CD4-positive, CD25-positive, alpha-beta regulatory T cell (primary cell): ENCODE measurements at regions not wholly inside any gene's neighbourhood (a gene's known extent, or its start where the extent isn't known, plus 50 kb on each side); places are given as distances from the start of the nearest gene placed in this dataset.
"Not testable (repeated sequence)": the region's sequence is repeated elsewhere in the genome, so short reads cannot be mapped to it uniquely, and the experiment has no call there.

Experiments used
- ATAC-seq, 2 donors: fragments of 150-1000 bp; cut with Tn5 transposase; one replicate each; pipeline ENCODE4 v1.10.0; 2021; ENCODE audit warnings: low read depth in 2 of 2, moderate number of reproducible peaks in 2 of 2, moderate library complexity in 1 of 2
- DNase-seq, 3 donors: peaks; one replicate each; pipeline versions ENCODE4 v3.0.0 to v3.0.0-alpha.2; 2012 to 2022; ENCODE audit warnings: mixed read lengths in 1 of 3
- H3K27ac ChIP-seq: one replicate; pipeline ENCODE4 v1.7.0; 2013; ENCODE audit warnings: mild to moderate bottlenecking, low read length; ENCODE audit not compliant: insufficient read depth, poor library complexity, severe bottlenecking
- H3K27me3 ChIP-seq: one replicate; pipeline ENCODE4 v1.7.0; 2013; ENCODE audit warnings: low read length; ENCODE audit not compliant: control insufficient read depth, insufficient read depth
- H3K36me3 ChIP-seq: one replicate; pipeline ENCODE4 v1.7.0; 2013; ENCODE audit warnings: mild to moderate bottlenecking, low read length, moderate library complexity; ENCODE audit not compliant: control insufficient read depth, insufficient read depth
- H3K4me1 ChIP-seq: 2 replicates; pipeline ENCODE4 v1.7.0; 2013; ENCODE audit warnings: mild to moderate bottlenecking, low read length; ENCODE audit not compliant: insufficient read depth, control insufficient read depth, poor library complexity, severe bottlenecking
- H3K4me3 ChIP-seq: one replicate; pipeline ENCODE4 v1.7.0; 2013; ENCODE audit warnings: low read depth, mild to moderate bottlenecking, low read length, moderate library complexity
- H3K9me3 ChIP-seq, 2 experiments: 1 replicate in 1 of 2; 2 replicates in 1 of 2; pipeline ENCODE4 v1.7.0; 2013; ENCODE audit warnings: low read length in 2 of 2, mild to moderate bottlenecking in 1 of 2, moderate library complexity in 1 of 2; ENCODE audit not compliant: control insufficient read depth in 2 of 2
- H3K27ac Mint-ChIP-seq, 3 donors: one replicate each; pipeline ENCODE4 v1.8.0; 2020 to 2022; ENCODE audit warnings: mild to moderate bottlenecking in 3 of 3, mixed read lengths in 3 of 3, moderate library complexity in 2 of 3
- H3K27me3 Mint-ChIP-seq: one replicate; pipeline ENCODE4 v1.8.0; 2022; ENCODE audit warnings: mild to moderate bottlenecking, mixed read lengths
- H3K36me3 Mint-ChIP-seq: one replicate; pipeline ENCODE4 v1.8.0; 2020; ENCODE audit warnings: mixed read lengths
- H3K4me1 Mint-ChIP-seq, 4 donors: one replicate each; pipeline ENCODE4 v1.8.0; 2020 to 2022; ENCODE audit warnings: mixed read lengths in 4 of 4, mild to moderate bottlenecking in 1 of 4
- H3K4me3 Mint-ChIP-seq, 4 donors: one replicate each; pipeline ENCODE4 v1.8.0; 2020 to 2022; ENCODE audit warnings: mild to moderate bottlenecking in 4 of 4, mixed read lengths in 4 of 4, moderate library complexity in 3 of 4
- H3K9me3 Mint-ChIP-seq, 7 donors: one replicate each; pipeline ENCODE4 v1.8.0; 2020 to 2022; ENCODE audit warnings: mixed read lengths in 7 of 7, mild to moderate bottlenecking in 3 of 7, moderate library complexity in 2 of 7

DNA sequence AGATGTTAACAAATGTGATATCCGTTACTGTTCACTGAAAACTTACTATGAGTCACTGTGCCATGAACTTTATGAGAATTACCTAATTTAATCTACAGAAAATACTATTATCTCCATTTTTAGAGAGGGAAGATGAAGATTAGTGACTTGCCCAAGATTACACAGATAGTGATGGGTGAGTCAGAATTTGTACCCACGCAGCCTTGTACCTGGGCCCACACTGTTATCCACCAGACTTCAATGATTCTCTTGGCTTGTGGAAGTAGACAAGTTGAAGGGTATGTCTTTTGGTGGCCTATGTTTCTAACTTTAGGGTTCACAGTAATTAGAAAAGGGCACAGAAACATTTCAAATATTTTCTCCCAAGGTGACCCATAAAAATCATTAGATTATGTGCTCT, 472.5 kb upstream of the NR3C2 start:
- ATAC-seq (no peak), DNase-seq (no peak)
- peaks cover 0 to 4% (median 0%) of the 10 kb centered on the region in 7 donors for H3K9me3 Mint-ChIP-seq
- Histone ChIP-seq H3K9me3 (no peaks in the 10 kb centered on the region), H3K4me1 (no peaks in the 10 kb centered on the region), H3K4me3 (no peak overlapping the region), H3K36me3 (no peaks in the 10 kb centered on the region), H3K27ac (no peak overlapping the region), H3K27me3 (no peaks in the 10 kb centered on the region)
- H3K4me3 Mint-ChIP-seq = no peak overlapping the region
- H3K27ac Mint-ChIP-seq = no peak overlapping the region
- H3K4me1 Mint-ChIP-seq = no peaks in the 10 kb centered on the region
- no peaks in the 10 kb centered on the region for H3K27me3 Mint-ChIP-seq
- H3K36me3 Mint-ChIP-seq = no peaks in the 10 kb centered on the region

DNA sequence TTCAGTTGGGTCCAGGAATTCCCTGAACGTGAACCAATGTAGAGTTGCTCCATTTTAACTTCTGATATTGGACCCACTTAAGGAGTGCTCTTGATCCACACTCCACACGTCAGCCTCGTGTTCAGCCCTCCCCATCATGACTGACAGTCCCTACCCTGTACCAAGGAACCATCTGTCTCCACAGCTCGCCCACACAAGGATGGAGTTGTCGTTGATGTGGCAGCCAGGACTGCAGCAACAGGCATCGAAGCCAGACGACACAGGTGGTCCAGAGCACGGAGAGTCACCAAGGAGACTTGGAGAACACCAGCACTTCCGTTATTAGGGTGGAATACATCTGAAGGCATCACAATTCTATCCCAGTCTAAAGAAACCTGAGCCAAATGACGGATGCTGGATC, 472.1 kb upstream of the NR3C2 start:
- Mint-ChIP-seq H3K27ac (no peak overlapping the region), H3K4me3 (no peak overlapping the region), H3K9me3 (peaks cover 0 to 4% (median 0%) of the 10 kb centered on the region in 7 donors), H3K4me1 (no peaks in the 10 kb centered on the region), H3K36me3 (no peaks in the 10 kb centered on the region), H3K27me3 (no peaks in the 10 kb centered on the region)
- Histone ChIP-seq H3K4me1 (no peaks in the 10 kb centered on the region), H3K27ac (no peak overlapping the region), H3K36me3 (no peaks in the 10 kb centered on the region), H3K4me3 (no peak overlapping the region), H3K27me3 (no peaks in the 10 kb centered on the region), H3K9me3 (no peaks in the 10 kb centered on the region)
- ATAC-seq (no peak), DNase-seq (no peak)

GRCh38 chr4:148903388-148903787, 461.2 kb upstream of the NR3C2 start:
- ATAC-seq = no peak
- Histone ChIP-seq H3K27ac (no peak overlapping the region), H3K4me3 (no peak overlapping the region), H3K9me3 (peaks cover 0 to 4% of the 10 kb centered on the region in 2 experiments), H3K27me3 (no peaks in the 10 kb centered on the region), H3K4me1 (no peaks in the 10 kb centered on the region), H3K36me3 (no peaks in the 10 kb centered on the region)
- no peak for DNase-seq
- H3K27me3 Mint-ChIP-seq = no peaks in the 10 kb centered on the region
- no peak overlapping the region for H3K27ac Mint-ChIP-seq
- H3K4me1 Mint-ChIP-seq = no peaks in the 10 kb centered on the region
- H3K36me3 Mint-ChIP-seq = peaks cover 4% of the 10 kb centered on the region
- no peak overlapping the region for H3K4me3 Mint-ChIP-seq
- H3K9me3 Mint-ChIP-seq = peaks cover 0 to 11% (median 3%) of the 10 kb centered on the region in 7 donors

GRCh38 chr4:148901075-148901705, 459.0 kb upstream of the NR3C2 start:
- H3K4me1 Mint-ChIP-seq = no peaks in the 10 kb centered on the region
- H3K36me3 ChIP-seq = no peaks in the 10 kb centered on the region
- peaks cover 0 to 11% of the 10 kb centered on the region in 2 experiments for H3K9me3 ChIP-seq
- no peak overlapping the region for H3K4me3 ChIP-seq
- no peak for ATAC-seq
- H3K27me3 ChIP-seq = no peaks in the 10 kb centered on the region
- DNase-seq = no peak
- no peak overlapping the region for H3K27ac Mint-ChIP-seq
- H3K27me3 Mint-ChIP-seq = no peaks in the 10 kb centered on the region
- H3K4me1 ChIP-seq = no peaks in the 10 kb centered on the region
- H3K9me3 Mint-ChIP-seq = peaks cover 0 to 24% (median 4%) of the 10 kb centered on the region in 7 donors
- peaks cover 5% of the 10 kb centered on the region for H3K36me3 Mint-ChIP-seq
- H3K4me3 Mint-ChIP-seq = no peak overlapping the region
- no peak overlapping the region for H3K27ac ChIP-seq

GRCh38 chr4:148898139-148898538, 455.9 kb upstream of the NR3C2 start:
- not testable (repeated sequence) for H3K27me3 Mint-ChIP-seq, H3K27ac ChIP-seq, ATAC-seq, DNase-seq, H3K4me1 Mint-ChIP-seq, H3K4me3 Mint-ChIP-seq, H3K36me3 ChIP-seq, H3K4me3 ChIP-seq, H3K36me3 Mint-ChIP-seq, H3K27me3 ChIP-seq, H3K4me1 ChIP-seq, H3K27ac Mint-ChIP-seq
- peaks cover 0 to 11% of the 10 kb centered on the region in 2 experiments for H3K9me3 ChIP-seq
- H3K9me3 Mint-ChIP-seq = peaks cover 2 to 24% (median 5%) of the 10 kb centered on the region in 7 donors

- Mint-ChIP-seq H3K27ac (no peak overlapping the region), H3K27me3 (no peaks in the 10 kb centered on the region), H3K4me3 (no peak overlapping the region), H3K9me3 (peaks cover 0 to 12% (median 7%) of the 10 kb centered on the region in 7 donors), H3K36me3 (no peaks in the 10 kb centered on the region), H3K4me1 (no peaks in the 10 kb centered on the region)
- H3K27ac ChIP-seq = no peak overlapping the region
- DNase-seq (no peak), ATAC-seq (no peak)
- no peaks in the 10 kb centered on the region for H3K36me3 ChIP-seq
- H3K4me1 ChIP-seq = no peaks in the 10 kb centered on the region
- H3K4me3 ChIP-seq = no peak overlapping the region
- peaks cover 0 to 4% of the 10 kb centered on the region in 2 experiments for H3K9me3 ChIP-seq
- no peaks in the 10 kb centered on the region for H3K27me3 ChIP-seq
These were observed 450.9 kb upstream of the NR3C2 start for GRCh38 chr4:148893095-148893494.

DNA sequence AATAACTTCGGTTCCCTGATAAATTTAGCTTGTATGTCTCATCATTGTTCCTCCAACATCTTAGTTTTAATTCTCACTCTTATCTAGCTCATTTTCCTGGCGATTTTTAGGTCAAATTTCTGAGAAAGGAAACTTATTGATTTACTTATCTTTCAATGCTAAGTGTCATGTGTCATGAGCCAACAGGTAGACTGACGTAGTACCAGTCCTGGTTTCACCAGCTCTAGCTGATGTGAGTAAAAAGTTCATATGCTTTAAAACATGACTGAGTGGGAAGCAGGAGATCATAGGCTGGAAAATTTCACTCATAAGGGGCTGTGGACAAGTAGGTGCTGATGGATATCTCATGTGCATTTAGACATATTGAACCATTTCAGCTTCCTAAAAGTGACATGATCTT, 441.7 kb upstream of the NR3C2 start:
- Mint-ChIP-seq H3K4me3 (no peak overlapping the region), H3K27me3 (no peaks in the 10 kb centered on the region), H3K36me3 (no peaks in the 10 kb centered on the region), H3K9me3 (peaks cover 0 to 2% (median 0%) of the 10 kb centered on the region in 7 donors), H3K27ac (no peak overlapping the region), H3K4me1 (no peaks in the 10 kb centered on the region)
- ATAC-seq (no peak), DNase-seq (no peak)
- Histone ChIP-seq H3K36me3 (no peaks in the 10 kb centered on the region), H3K9me3 (no peaks in the 10 kb centered on the region), H3K27me3 (no peaks in the 10 kb centered on the region), H3K27ac (no peak overlapping the region), H3K4me3 (no peak overlapping the region), H3K4me1 (no peaks in the 10 kb centered on the region)

DNA sequence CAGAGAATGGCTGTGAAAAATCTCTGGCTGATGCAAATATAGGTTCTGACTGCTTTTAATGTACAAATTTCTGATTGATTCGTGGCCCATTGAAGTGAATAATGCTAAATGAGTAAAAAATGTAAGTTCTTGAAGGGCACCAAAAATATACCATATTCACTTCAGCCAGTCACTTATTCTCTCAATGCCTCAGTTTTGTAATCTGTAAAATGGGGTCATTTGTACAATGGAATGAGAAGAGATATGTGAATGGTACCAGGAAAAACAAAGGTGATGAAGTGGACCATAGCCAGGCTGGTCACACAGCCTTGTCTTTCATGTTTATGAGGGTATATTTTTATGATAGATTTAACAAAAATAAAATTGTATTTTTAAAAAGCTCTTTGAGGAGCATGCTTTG, 441.2 kb upstream of the NR3C2 start:
- H3K9me3 ChIP-seq = no peaks in the 10 kb centered on the region
- H3K27me3 ChIP-seq = no peaks in the 10 kb centered on the region
- no peaks in the 10 kb centered on the region for H3K4me1 ChIP-seq
- DNase-seq (no peak), ATAC-seq (no peak)
- peaks cover 0 to 2% (median 0%) of the 10 kb centered on the region in 7 donors for H3K9me3 Mint-ChIP-seq
- no peaks in the 10 kb centered on the region for H3K27me3 Mint-ChIP-seq
- no peaks in the 10 kb centered on the region for H3K36me3 ChIP-seq
- no peak overlapping the region for H3K27ac Mint-ChIP-seq
- no peaks in the 10 kb centered on the region for H3K4me1 Mint-ChIP-seq
- H3K4me3 ChIP-seq = no peak overlapping the region
- H3K27ac ChIP-seq = no peak overlapping the region
- no peaks in the 10 kb centered on the region for H3K36me3 Mint-ChIP-seq
- H3K4me3 Mint-ChIP-seq = no peak overlapping the region
